ENCODE measurements at regions not wholly inside any gene's neighbourhood (a gene's known extent, or its start where the extent isn't known, plus 50 kb on each side); places are given as distances from the start of the nearest gene placed in this dataset.

- TF ChIP-seq CTCF (IDR thresholded peaks at IDR 0.05; ENCODE audit: poor library complexity) = no peak
- no peak for TF ChIP-seq EZH2phosphoT487 (IDR thresholded peaks at IDR 0.05; ENCODE audit: low read depth, severe bottlenecking, unreplicated experiment)
- no peak for TF ChIP-seq EZH2 (IDR thresholded peaks at IDR 0.05; ENCODE audit: borderline replicate concordance)
Observed at GRCh38 chr17:72267601-72268000, 146.8 kb downstream of the SOX9 start.
